NCI-H82 treated with DMSO at 0.1 percent for 48 hours (cell line): ENCODE measurements at regions not wholly inside any gene's neighbourhood (a gene's known extent, or its start where the extent isn't known, plus 50 kb on each side); places are given as distances from the start of the nearest gene placed in this dataset.
"Not testable (repeated sequence)": the region's sequence is repeated elsewhere in the genome, so short reads cannot be mapped to it uniquely, and the experiment has no call there.

Experiments used
- DNase-seq: peaks from one replicate; lab custom pipeline; 2025; ENCODE audit not compliant: unreplicated experiment; lab: John Stamatoyannopoulos, UW

- DNase-seq: not testable (repeated sequence)
These were observed 108.4 kb downstream of the SRGAP2 start for GRCh38 chr1:206311611-206312273.

DNA sequence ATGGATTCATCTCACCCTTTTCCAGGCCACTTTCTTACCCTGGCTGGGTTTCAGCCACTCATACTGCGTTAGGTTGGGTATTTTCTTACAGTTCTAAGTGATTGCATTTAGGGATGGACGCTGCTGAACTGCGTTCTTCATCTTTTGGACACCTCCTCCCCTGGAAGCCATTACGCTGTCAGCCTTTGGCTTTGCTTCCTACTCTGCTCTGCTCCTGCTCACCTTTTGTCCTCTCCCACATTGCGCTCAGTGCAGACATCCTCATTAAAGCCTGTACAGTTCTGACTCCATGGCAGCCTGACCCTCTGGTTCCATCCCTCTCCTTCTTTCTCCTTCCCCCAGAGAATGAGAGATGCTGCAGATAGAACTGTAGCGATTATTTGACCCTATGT is 108.9 kb downstream of the SRGAP2 start:
- not testable (repeated sequence) for DNase-seq

DNA sequence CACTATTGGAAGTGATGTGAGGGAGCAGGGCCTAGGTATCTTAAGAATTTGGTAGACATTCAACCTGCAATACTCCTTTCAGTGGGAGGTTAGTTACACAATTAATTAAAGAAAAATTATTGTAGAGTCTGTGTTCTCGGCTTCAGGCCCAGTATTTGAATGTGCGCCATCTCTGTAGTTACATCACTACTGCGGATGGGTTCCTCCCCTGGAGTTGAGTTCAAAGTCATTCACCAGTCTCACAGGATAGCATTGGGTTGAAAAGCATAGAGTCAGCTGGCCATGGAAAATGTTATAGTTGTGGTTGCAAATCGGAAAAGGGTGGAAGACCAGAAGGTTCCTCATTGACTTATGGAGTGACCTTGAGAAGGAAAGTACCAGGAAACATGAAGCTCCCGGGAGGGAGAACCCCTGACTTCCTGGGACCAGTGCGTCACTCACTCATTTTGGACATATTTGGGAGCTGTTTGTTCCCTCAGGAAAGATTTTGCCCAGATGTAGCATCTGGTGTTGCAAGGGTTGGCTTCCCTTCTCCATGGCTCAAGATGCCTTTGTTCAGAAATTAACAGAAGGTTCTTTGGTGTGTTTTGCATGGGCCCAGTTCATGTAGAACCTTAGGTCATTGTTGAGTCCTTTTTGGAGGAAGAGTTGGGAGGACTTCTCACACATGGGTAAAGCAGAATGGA is 111.8 kb downstream of the SRGAP2 start:
- DNase-seq: not testable (repeated sequence)

DNA sequence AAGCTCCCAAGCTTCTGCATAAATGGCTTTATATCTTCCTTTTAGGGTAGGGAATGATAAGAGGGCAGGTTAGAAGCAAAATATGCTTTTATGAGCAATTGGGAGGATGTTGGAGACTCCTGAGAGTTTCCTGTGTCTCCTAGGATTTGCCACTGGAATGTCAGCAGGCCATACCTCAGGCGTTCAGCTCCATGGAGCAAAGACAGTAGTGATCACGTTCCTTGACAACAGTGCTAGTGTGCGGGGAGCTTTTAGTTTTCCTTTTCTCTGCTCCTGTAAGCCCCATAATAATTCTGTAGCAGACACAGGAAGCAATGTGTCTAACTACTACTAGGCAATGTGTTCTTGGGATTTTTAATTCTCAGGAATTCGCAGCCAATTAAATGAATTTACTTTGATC is 113.6 kb downstream of the SRGAP2 start:
- DNase-seq: not testable (repeated sequence)

DNA sequence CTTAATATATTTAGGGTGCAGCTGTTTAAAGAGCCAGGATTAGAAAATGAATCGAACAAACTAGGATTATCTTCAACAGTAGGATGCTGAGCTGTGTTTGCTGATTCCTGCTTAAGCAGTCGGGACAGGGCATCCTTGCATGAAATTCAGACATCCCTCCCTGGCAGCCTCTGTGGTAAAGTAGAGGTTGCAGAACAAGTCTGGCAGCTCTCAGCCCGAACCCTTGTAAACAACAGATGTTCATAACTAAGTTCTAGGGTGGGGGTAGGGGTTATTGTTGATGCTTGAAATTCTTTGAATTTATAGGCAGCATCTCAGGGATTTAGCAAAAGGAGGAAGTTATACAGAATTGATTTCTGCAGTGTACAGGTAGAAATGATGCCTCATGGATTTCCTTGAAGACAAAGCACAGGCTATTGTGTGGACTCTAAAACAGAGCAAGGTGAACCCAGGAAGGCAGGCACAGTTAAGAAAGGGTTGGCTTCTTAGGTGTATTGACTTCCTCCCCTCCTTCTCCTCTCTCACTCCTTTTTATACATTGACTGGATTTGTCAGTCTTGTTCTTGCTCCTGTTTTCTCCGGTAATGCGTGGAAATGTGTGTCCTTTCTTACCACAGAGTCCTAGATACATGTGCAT is 114.7 kb downstream of the SRGAP2 start:
- DNase-seq: not testable (repeated sequence)

GRCh38 chr1:206320227-206320626 is 116.9 kb downstream of the SRGAP2 start:
- DNase-seq: not testable (repeated sequence)

- DNase-seq: not testable (repeated sequence)
These were observed 123.0 kb downstream of the SRGAP2 start for GRCh38 chr1:206326159-206326939.

DNA sequence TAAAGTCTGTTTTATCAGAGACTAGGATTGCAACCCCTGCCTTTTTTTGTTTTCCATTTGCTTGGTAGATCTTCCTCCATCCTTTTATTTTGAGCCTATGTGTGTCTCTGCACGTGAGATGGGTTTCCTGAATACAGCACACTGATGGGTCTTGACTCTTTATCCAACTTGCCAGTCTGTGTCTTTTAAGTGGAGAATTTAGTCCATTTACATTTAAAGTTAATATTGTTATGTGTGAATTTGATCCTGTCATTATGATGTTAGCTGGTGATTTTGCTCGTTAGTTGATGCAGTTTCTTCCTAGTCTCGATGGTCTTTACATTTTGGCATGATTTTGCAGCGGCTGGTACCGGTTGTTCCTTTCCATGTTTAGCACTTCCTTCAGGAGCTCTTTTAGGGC is 128.3 kb downstream of the SRGAP2 start:
- DNase-seq: not testable (repeated sequence)

GRCh38 chr1:206333316-206333715 is 130.0 kb downstream of the SRGAP2 start:
- DNase-seq: not testable (repeated sequence)

- not testable (repeated sequence) for DNase-seq
These were observed 130.6 kb downstream of the SRGAP2 start for GRCh38 chr1:206333897-206334296.

- not testable (repeated sequence) for DNase-seq
These were observed 131.1 kb downstream of the SRGAP2 start for GRCh38 chr1:206334481-206334880.

DNA sequence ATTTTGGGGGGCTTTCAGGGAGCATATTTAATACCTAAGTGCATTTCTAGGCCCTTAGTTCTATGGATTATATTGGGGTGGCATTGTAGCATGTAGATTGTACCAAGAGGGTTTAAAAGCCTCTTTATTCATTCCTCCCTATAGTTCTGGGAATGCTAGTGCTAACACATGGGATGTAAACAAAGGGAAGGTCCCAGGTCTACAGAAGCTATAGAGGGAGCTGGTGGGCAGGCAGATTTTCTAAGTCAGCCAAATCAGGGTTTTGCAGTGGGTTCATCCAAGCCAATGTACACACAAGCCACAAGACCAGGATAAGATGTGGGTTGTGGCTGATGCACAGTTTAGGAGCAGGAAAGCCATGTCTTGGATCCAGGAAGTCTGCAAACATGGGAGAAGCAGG is 131.8 kb downstream of the SRGAP2 start:
- not testable (repeated sequence) for DNase-seq

DNA sequence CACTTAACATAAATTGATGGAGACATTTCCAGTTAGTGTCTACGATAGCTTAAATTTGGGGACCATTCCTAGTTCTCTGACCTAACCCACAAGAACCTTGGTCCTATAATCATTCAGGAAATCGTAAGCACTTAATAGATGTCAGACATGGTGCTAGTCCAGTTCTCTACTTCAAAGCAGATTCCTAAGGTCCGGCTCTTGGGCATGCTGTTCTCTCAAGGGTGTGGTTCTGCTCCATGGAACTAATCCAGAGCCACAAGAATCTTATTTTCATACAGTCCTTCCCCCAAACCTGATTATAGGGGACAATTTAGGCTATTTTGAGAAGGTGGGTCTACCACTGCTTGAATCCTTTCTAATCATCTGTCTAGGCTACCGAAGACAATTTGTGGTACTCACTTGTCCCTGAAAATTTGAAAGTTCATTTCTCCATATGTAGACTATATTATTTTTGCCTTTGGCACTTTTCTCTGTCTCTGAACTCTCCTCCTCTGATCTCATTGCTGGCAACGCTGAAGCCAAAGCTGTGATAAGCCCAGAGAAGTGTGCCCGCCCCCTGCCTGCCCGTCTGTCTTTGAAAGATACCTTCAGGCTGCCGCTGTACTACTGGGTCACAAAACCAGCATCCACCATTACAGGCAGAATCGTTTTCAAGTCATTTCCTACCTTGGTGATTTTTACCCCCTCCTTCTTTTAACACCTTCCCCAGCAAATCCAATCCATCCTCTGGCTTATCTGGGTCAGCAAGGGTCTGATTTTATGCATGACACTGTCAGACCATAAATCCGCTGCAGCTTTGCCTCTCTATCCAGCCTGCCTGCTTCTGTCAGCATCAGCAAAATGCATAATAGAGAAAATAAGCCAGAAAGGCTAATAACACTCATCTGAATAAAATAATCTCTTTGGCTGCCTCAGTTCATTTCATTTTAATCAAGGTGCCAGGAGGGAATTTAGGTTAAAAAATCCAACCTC is 132.8 kb downstream of the SRGAP2 start:
- not testable (repeated sequence) for DNase-seq

DNA sequence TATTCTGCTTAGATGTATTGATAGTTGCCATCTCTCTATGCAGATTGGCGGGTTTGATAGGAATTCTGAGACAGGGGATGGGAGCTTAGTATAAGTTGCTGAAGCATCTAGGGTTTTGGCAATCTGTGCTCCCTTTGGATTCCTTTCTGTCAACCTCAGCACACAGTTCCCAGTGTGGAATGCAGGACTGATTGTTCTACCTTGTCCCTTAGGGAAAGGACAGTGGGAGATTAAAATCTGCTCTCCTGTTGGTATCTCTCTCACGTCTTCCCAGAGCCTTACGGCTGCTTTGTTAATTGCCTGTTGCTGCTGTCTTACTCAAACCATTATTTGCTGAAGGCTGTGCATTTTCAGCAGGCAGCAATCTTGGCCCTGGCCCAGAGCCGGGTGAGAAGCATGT is 133.3 kb upstream of the IKBKE start:
- not testable (repeated sequence) for DNase-seq

GRCh38 chr1:206350493-206351275 is 119.6 kb upstream of the IKBKE start:
- not testable (repeated sequence) for DNase-seq

DNA sequence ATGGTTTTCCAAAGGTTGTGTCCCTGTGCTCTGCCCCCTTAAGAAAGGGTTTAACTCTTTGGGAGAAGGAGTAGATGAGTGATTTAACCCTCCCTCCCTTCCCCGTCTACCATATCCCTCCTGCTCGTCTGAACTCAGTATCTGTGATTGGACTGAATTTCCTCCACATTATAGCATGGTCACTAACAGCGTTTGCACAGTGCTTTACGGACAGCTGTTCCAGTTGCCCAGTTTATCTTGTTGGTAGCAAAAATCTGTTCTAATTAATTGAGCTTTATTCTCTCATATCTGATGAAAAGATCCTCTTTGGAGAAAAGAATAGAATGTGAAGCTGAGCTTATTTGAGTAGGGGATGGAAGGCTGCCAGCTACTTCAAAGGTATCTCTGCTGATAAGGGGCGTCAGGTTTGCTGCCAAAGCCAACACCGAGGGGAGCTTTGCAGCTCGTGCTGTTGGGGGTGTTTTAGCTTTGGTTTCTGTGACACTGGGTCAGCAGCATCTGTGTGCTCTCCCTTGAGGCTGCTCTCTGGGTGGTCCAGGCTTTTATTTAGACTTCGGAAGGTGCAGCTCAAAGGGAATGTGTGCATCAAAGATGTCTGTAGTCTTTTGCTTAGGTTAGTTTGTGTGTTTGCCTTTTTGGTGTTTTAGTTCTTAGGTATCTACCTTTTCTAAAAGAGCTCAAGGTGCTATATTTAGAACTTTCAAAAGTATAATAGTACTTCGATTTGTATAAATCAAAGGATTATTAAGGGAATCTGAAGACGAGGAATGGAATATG is 118.8 kb upstream of the IKBKE start:
- DNase-seq: not testable (repeated sequence)

- not testable (repeated sequence) for DNase-seq
These were observed 114.0 kb upstream of the IKBKE start for GRCh38 chr1:206356310-206356709.

GRCh38 chr1:206357962-206358361 is 112.3 kb upstream of the IKBKE start:
- not testable (repeated sequence) for DNase-seq
